ENCODE measurements at regions not wholly inside any gene's neighbourhood (a gene's known extent, or its start where the extent isn't known, plus 50 kb on each side); places are given as distances from the start of the nearest gene placed in this dataset.

DNA sequence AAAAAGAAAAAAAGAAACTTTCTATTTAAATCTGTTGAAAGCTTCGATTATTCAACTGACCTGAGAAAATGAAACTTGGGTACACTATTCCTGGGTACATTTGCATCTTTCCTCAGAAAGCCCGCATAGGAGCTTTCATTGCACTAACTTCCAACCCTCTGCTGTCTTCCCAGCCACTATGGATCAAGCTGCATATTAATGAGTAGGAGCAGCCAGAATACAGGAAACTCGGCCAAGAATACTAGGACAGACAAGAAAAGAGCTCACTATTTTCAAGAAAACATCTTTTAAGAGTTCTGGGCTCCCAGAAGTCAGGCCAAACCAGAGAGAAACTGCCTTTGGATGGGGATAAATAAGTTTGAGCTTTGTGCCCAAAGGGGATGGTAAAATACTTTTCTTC, 135.0 kb upstream of the CCDC28A start:
- Histone ChIP-seq H3K9ac (replicated peaks in 1 of 4; ENCODE audit: extremely low read depth in 1 of 4, low read depth in 3 of 4, low read length in 3 of 4) (no peak overlapping the region), H2BK15ac (ENCODE audit: low read length) (no peak overlapping the region), H3K27ac (ENCODE audit: low read depth, low read length) (no peak overlapping the region), H2BK120ac (replicated peaks; ENCODE audit: low read depth, low read length) (no peak overlapping the region), H3K4me2 (ENCODE audit: insufficient read depth in 1 of 2, low read depth in 2 of 2, low read length in 2 of 2) (no peak overlapping the region), H2AFZ (ENCODE audit: low read length) (no peak overlapping the region), H3K14ac (ENCODE audit: insufficient read length) (no peak overlapping the region), H3K79me1 (ENCODE audit: low read depth, low read length) (no peaks in the 10 kb centered on the region), H2BK12ac (ENCODE audit: low read depth, low read length) (no peak overlapping the region), H3K23ac (ENCODE audit: insufficient read length) (no peak overlapping the region), H3K18ac (ENCODE audit: extremely low read depth, low read length) (no peak overlapping the region), H3K4ac (replicated peaks; ENCODE audit: insufficient read length, low read depth, low read length) (no peak overlapping the region), H2AK5ac (ENCODE audit: low read depth, low read length) (no peak overlapping the region), H3K9me3 (ENCODE audit: insufficient read depth in 2 of 2, low read depth in 1 of 2, low read length in 1 of 2) (no peaks in the 10 kb centered on the region), H2BK20ac (ENCODE audit: low read length) (no peak overlapping the region), H3K27me3 (replicated peaks in 1 of 4; ENCODE audit: control insufficient read depth in 3 of 4, extremely low read depth in 1 of 4, insufficient read depth in 3 of 4, low read length in 3 of 4) (no peaks in the 10 kb centered on the region), H2BK5ac (ENCODE audit: low read depth, low read length) (no peak overlapping the region), H3K4me3 (ENCODE audit: extremely low read depth in 1 of 4, insufficient read depth in 2 of 4, low read depth in 3 of 4, low read length in 4 of 4) (no peak overlapping the region), H3K36me3 (ENCODE audit: control insufficient read depth in 2 of 4, insufficient read depth in 4 of 4, low read length in 3 of 4) (no peaks in the 10 kb centered on the region), H3K4me1 (replicated peaks in 1 of 4; ENCODE audit: control insufficient read depth in 3 of 4, insufficient read depth in 4 of 4, low read length in 3 of 4) (no peaks in the 10 kb centered on the region), H3K23me2 (ENCODE audit: low read depth, low read length) (no peaks in the 10 kb centered on the region), H4K91ac (replicated peaks; ENCODE audit: insufficient read length, low read length) (no peak overlapping the region), H3K79me2 (ENCODE audit: control insufficient read depth in 1 of 2, insufficient read depth in 2 of 2, low read length in 2 of 2) (peaks cover 0 to 17% of the 10 kb centered on the region in 2 experiments; a peak in 2 of 4 replicates), H4K5ac (ENCODE audit: insufficient read length, low read depth, low read length) (no peak overlapping the region), H4K20me1 (replicated peaks in 1 of 2; ENCODE audit: control insufficient read depth in 1 of 2, insufficient read depth in 2 of 2, low read length in 2 of 2) (no peaks in the 10 kb centered on the region), H4K8ac (ENCODE audit: extremely low read depth, insufficient read depth, low read length) (no peak overlapping the region), H3K56ac (replicated peaks; ENCODE audit: insufficient read length, low read depth, low read length) (no peak overlapping the region)
- CTCF ChIA-PET (ENCODE audit: partially characterized antibody): interaction anchor here (1.0 to 2.9 kb wide), 5 partner anchors 10 to 125 kb away, joined by 3 to 8 read pairs (median 3); no protein-coding TSS in a partner anchor
- DNase-seq (ENCODE audit: low read depth in 1 of 2, low spot score in 2 of 2) (no peak), FAIRE-seq (no peak)
- WGBS, 2 experiments (ENCODE audit: extremely low coverage in 1 of 2, insufficient coverage in 1 of 2, insufficient read length in 1 of 2, insufficient replicate concordance in 2 of 2, low coverage in 1 of 2, low lambda C conversion rate in 2 of 2, missing lambda C conversion rate in 1 of 2): 74% methylated on average over 3 of the region's 3 CpGs; no CpG with 5 or more reads in 1 of the 2 experiments
- POLR2A ChIA-PET (ENCODE audit: partially characterized antibody): interaction anchor here (1.1 kb wide), 1 partner anchor 20 kb away, joined by 3 read pairs; no protein-coding TSS in a partner anchor
- TF ChIP-seq SP1 (IDR thresholded peaks at IDR 0.05; ENCODE audit: low read depth, low read length) (no peak), TAF7 (optimal IDR thresholded peaks at IDR 0.05; ENCODE audit: borderline replicate concordance, low read depth, low read length) (no peak), JUN (IDR thresholded peaks at IDR 0.05; ENCODE audit: low read depth, low read length) (no peak), NRF1 (IDR thresholded peaks at IDR 0.05; ENCODE audit: low read depth, low read length) (no peak), CHD2 (IDR thresholded peaks at IDR 0.05; ENCODE audit: low read length) (no peak), RFX5 (IDR thresholded peaks at IDR 0.05; ENCODE audit: borderline replicate concordance, low read depth, low read length) (no peak), BCL11A (IDR thresholded peaks at IDR 0.05; ENCODE audit: low read depth in 2 of 2, low read length in 2 of 2) (no peak), CHD1 (IDR thresholded peaks at IDR 0.05; ENCODE audit: low read depth, low read length) (no peak), RBBP5 (IDR thresholded peaks at IDR 0.05; ENCODE audit: borderline replicate concordance, low read depth, low read length) (no peak), TCF12 (IDR thresholded peaks at IDR 0.05; ENCODE audit: low read depth, low read length) (no peak)
- TF ChIP-seq, protein P1, sequence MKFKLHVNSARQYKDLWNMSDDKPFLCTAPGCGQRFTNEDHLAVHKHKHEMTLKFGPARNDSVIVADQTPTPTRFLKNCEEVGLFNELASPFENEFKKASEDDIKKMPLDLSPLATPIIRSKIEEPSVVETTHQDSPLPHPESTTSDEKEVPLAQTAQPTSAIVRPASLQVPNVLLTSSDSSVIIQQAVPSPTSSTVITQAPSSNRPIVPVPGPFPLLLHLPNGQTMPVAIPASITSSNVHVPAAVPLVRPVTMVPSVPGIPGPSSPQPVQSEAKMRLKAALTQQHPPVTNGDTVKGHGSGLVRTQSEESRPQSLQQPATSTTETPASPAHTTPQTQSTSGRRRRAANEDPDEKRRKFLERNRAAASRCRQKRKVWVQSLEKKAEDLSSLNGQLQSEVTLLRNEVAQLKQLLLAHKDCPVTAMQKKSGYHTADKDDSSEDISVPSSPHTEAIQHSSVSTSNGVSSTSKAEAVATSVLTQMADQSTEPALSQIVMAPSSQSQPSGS (IDR thresholded peaks at IDR 0.05; ENCODE audit: low read length): no peak
